ENCODE measurements at regions not wholly inside any gene's neighbourhood (a gene's known extent, or its start where the extent isn't known, plus 50 kb on each side); places are given as distances from the start of the nearest gene placed in this dataset.

GRCh38 chr15:61764141-61764540 is 296.1 kb downstream of the VPS13C start:
- Histone ChIP-seq H3K36me3 (no peaks in the 10 kb centered on the region), H3K27ac (peak overlapping the region; percentile 36 to 79 (median 61)), H3K4me1 (peaks cover 9 to 27% of the 10 kb centered on the region in 2 donors), H3K27me3 (no peaks in the 10 kb centered on the region), H3K9me3 (no peaks in the 10 kb centered on the region), H3K4me3 (replicated peaks in 1 of 3) (no peak overlapping the region)
- TF ChIP-seq CTCF (IDR thresholded peaks at IDR 0.05) (no peak), POLR2A (IDR thresholded peaks at IDR 0.05) (no peak)
- intact Hi-C loops (cut with DNase I): no loop called here
- 77 to 86% methylated on average over 3 of the region's 3 CpGs for WGBS, 2 donors
- no peak for DNase-seq

DNA sequence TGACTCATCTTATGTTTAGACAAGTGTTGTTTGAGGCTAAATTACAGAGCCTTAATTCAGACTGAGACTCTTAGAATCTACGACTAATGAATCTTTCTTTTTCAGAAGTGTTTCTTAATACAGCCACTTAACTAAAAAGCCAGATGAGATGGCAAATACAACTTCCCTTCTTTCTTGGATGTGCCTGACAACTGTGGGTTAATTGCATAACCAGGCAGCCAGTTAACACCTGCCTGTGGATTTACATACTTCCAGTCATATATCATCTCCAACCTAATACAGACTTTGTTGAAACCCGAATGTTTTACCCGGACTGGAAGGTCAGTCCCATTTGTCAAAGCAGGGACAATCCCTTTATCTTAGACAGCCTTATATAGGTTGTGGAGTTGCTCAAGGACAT is 297.6 kb downstream of the VPS13C start:
- Histone ChIP-seq H3K36me3 (no peaks in the 10 kb centered on the region), H3K4me3 (replicated peaks in 1 of 3) (no peak overlapping the region), H3K9me3 (no peaks in the 10 kb centered on the region), H3K4me1 (peaks cover 9 to 27% of the 10 kb centered on the region in 2 donors), H3K27me3 (no peaks in the 10 kb centered on the region), H3K27ac (no peak overlapping the region)
- intact Hi-C loops (cut with DNase I): no loop called here
- TF ChIP-seq POLR2A (IDR thresholded peaks at IDR 0.05): no peak
- TF ChIP-seq CTCF (IDR thresholded peaks at IDR 0.05): no peak
- DNase-seq: no peak
- WGBS, 2 donors: 70 to 88% methylated on average over 3 of the region's 3 CpGs

DNA sequence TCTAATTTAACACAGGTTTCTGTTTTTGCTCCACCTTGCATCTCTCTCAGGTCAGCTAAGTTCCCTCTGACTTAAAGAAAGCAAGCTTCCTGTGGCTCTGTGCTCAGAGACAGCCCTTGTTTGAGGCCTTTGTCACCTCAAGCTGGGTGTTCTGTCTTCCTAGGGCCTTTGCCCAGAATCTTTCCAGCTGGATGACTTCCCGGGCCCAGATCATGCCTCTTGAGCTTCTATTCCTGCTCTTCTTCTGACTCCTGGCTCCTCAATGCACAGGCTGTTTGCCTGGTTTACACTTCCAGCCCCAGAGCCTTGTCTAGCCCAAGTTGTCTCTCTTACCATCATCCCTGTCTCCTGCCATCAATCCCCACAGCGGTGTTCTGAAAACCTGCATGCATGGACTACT is 300.6 kb downstream of the VPS13C start:
- peaks cover 4 to 18% of the 10 kb centered on the region in 2 donors for H3K4me1 ChIP-seq
- 28 to 70% methylated on average over 2 of the region's 2 CpGs for WGBS, 2 donors
- TF ChIP-seq POLR2A (IDR thresholded peaks at IDR 0.05) (no peak), CTCF (IDR thresholded peaks at IDR 0.05) (no peak)
- intact Hi-C loops (cut with DNase I): no loop called here
- H3K9me3 ChIP-seq: no peaks in the 10 kb centered on the region
- H3K27ac ChIP-seq: no peak overlapping the region
- H3K4me3 ChIP-seq (replicated peaks in 1 of 3): no peak overlapping the region
- H3K36me3 ChIP-seq: no peaks in the 10 kb centered on the region
- no peaks in the 10 kb centered on the region for H3K27me3 ChIP-seq
- DNase-seq: peak; percentile 31 to 37

DNA sequence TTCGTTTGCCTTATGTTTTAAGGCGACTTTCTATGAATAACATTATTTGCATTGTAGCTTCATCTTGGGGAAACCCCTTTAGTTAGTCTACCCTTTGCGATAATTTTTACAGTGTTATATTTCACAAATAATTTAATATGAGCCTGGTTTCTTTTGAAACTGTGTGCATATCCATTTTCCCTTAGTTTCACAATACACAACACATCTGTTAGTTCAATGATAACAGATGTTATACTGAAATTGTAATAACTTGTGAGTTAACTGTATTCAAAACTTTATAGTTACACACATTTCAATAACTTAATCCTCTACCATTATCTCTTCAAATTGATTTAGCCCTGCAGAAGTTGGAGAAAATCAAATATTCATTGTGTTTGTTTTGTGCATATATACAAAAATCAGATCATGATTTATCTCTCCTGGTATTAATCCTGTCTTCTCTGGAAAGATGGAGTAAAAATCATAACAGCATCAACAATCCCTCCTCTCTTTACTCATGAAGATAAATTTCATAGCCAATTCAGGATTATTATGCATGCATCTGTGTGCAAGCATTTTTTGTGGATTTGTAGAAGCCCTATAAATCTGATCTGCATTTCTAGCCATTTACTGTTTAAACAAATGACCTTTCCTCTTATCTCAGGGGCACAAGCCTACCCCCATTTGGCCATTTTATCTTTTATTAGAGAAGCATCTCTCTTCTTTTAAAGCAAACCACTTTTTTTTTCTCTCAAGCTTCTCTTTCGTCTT is 304.0 kb downstream of the VPS13C start:
- no peak for TF ChIP-seq CTCF (IDR thresholded peaks at IDR 0.05)
- no peak for TF ChIP-seq POLR2A (IDR thresholded peaks at IDR 0.05)
- no peak for DNase-seq
- Histone ChIP-seq H3K4me3 (replicated peaks in 1 of 3) (no peak overlapping the region), H3K9me3 (no peaks in the 10 kb centered on the region), H3K27me3 (no peaks in the 10 kb centered on the region), H3K36me3 (no peaks in the 10 kb centered on the region), H3K27ac (no peak overlapping the region), H3K4me1 (peaks cover 1 to 20% of the 10 kb centered on the region in 2 donors)
- intact Hi-C loops (cut with DNase I): no loop called here
- 90 to 91% methylated on average over 4 of the region's 4 CpGs for WGBS, 2 donors

DNA sequence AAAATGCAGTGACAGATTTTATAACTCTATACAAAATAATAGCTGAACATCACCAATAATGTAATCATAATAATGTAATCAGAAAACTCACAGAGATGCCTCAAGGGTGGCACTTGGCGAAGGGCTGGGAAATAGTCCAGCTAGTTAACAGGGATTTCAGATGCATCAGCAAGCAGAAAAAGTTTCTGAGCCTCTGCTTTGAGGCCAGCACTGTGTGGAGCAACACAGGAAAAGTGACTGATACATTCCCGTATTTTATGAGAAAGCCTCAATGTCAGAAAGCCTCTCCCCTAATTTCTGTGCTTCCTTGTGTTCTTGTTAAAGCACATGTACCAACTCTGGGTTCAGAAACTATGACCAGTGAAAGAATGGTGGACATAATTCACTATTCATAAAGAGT is 304.8 kb downstream of the VPS13C start:
- Histone ChIP-seq H3K4me1 (peaks cover 6 to 26% of the 10 kb centered on the region in 2 donors), H3K27ac (no peak overlapping the region), H3K36me3 (no peaks in the 10 kb centered on the region), H3K9me3 (no peaks in the 10 kb centered on the region), H3K4me3 (replicated peaks in 1 of 3) (no peak overlapping the region), H3K27me3 (no peaks in the 10 kb centered on the region)
- TF ChIP-seq POLR2A (IDR thresholded peaks at IDR 0.05) (no peak), CTCF (IDR thresholded peaks at IDR 0.05) (no peak)
- intact Hi-C loops (cut with DNase I): no loop called here
- WGBS, 2 donors: 78 to 84% methylated on average over 2 of the region's 2 CpGs
- no peak for DNase-seq
